RKO (cell line): ENCODE measurements at regions not wholly inside any gene's neighbourhood (a gene's known extent, or its start where the extent isn't known, plus 50 kb on each side); places are given as distances from the start of the nearest gene placed in this dataset.
"Not testable (repeated sequence)": the region's sequence is repeated elsewhere in the genome, so short reads cannot be mapped to it uniquely, and the experiment has no call there.

Experiments used
- DNase-seq: peaks from one replicate; pipeline ENCODE4 v3.0.0-alpha.2; 2016; ENCODE audit warnings: low spot score

GRCh38 chr9:85332487-85332886, 409.3 kb downstream of the AGTPBP1 start:
- peak; percentile 27 for DNase-seq

DNA sequence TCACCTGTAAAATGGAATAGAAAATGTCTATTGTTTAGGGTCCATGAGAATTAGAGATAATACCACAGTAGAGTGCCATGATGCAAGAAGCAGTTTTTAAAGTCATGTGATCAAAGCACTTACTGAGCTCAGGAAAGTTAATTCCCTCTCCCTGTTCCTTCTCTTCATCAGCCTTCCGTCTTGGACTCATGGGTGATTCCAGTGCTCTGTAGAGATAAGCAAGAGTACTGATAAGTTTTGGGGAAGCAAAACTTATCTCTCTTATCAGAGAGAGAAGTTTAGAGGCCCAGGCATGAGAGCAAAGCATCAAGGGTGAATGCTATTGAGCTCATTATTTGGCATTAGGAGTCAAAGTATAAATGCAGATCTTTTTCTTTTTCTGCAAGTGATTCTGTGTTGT, 410.1 kb downstream of the AGTPBP1 start:
- DNase-seq, result no peak

GRCh38 chr9:85322592-85322991, 419.2 kb downstream of the AGTPBP1 start:
- no peak for DNase-seq

DNA sequence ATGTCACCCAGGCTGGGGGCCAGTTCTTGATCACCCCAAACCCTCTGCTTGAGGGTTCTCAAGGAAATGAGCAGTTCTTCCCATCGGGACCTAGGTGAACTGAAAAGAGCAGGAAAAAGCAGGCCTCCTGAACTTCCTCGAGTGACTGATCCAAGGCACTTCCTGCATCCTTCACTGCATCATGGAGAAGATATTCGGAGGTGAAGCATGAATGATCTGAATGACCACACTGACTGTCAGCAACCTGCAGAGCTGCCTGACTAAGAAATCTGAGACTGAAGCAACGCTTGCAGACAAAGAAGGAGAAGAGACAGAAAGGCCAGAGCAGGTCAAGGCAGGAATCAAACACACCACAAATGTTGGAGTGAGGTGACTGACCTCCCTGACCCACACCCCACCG, 420.2 kb downstream of the AGTPBP1 start:
- DNase-seq, result no peak

GRCh38 chr9:85319936-85320656, 421.7 kb downstream of the AGTPBP1 start:
- no peak for DNase-seq

DNA sequence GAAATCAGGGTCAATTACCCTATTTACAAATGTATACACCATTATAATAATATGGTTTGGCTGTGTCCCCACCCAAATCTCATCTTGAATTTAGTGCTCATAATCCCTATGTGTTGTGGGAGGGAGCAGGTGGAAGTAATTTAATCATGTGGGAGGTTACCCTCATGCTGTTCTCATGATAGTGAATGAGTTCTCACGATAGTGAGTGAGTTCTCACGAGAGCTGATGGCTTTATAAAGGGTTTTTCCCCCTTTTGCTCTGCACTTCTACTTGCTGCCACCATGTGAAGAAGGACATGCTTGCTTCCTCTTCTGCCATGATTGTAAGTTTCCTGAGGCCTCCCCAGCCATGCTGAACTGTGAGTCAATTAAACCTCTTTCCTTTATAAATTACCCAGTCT, 426.2 kb downstream of the AGTPBP1 start:
- DNase-seq, result not testable (repeated sequence)

DNA sequence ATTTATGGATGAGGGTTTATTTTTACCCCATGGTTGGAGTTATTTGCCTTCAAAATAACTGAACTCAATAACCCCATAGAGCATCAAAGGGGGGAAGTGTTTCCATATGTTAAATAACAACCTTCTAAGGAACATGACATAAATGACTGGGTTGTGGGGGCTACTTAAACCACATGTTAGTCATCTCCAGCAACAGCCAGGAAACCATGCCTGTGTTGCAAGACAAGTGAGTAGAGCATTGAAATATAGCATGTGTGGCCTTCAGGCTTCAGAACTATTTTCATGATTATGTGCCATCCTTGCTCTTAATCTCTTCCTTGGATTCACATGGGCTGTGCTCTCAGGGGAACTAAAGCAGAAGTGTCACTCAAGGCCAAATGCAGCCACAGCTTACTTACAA, 431.2 kb downstream of the AGTPBP1 start:
- DNase-seq, result no peak

DNA sequence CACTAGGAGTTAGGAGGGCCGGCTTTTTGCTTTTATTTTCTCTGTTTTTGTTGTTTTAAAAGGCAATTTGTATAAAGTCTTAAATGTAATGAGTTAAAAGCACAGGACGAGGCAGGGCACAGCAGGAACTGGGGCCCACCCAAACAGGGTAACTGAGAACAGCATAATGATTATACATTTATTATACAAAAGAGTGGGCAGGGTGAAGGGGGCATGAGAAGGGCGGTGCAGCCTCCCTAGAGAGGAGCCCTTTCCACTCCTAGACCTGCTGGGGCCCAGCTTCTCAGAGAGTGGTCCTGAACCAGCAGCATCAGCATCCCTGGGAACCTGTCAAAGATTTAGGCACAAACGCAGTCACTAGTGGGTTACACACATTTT, 438.0 kb downstream of the AGTPBP1 start:
- DNase-seq, result no peak

DNA sequence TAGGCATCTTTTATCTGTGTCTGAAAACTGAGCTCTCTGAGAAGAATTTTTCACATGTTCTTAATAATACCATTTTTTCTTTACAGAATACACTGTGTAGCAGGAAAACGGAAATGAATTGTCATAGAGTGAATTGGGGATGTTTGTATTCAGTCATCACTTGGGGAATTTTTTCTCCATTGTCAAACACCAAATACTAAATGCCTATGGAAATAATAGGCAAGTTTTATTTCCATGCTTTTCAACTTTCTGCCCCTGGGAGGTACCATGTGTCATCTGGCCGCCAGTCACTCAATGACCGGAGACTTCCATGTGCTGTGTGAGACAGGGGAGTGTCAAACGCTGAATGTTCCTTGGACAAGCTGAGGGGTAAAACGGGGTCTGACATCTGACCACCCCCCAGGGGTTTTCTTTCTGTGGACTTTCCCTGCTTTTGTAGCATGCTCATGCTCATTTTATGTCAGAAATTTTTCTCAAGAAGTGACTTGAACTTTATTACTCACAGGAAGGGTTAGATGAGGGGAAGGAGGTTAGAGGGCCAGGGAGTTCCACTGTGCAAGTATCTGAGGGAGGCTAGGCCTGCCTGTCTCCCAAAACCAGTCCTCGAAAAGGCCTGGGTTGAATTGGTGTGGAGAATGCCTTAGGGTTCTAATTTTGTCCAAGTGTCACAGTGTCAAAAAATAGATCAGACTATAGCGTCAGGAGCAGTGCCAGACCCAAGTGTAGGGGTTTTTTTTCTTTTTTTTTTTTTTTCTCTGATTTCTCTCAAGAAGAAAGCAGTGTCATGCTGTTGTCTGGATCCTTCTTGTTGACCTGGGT, 438.6 kb downstream of the AGTPBP1 start:
- DNase-seq, result no peak

DNA sequence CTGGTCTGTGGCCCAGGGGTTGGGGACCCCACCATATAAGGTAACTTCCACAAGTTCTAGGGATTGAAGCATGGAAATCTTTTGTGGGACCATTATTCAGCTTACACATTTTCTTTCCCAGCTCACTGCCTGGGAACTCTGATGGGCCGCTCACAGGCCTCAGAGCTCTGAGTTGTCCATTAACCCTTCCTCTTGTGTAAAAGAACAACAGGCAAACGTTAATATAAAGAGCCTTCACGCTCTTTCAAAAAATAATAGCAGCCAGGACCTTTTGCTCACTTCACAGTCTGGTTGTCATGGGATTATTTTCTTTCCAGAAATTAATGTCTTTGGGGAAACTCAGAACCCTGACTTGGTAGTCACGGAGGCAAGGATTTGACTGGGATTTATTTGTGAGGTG, 443.3 kb downstream of the AGTPBP1 start:
- DNase-seq, result no peak

GRCh38 chr9:85295244-85295643, 446.5 kb downstream of the AGTPBP1 start:
- not testable (repeated sequence) for DNase-seq

GRCh38 chr9:85292261-85292660, 449.5 kb downstream of the AGTPBP1 start:
- no peak for DNase-seq

- DNase-seq, result no peak
Observed at GRCh38 chr9:85291266-85291665, 450.5 kb downstream of the AGTPBP1 start.

DNA sequence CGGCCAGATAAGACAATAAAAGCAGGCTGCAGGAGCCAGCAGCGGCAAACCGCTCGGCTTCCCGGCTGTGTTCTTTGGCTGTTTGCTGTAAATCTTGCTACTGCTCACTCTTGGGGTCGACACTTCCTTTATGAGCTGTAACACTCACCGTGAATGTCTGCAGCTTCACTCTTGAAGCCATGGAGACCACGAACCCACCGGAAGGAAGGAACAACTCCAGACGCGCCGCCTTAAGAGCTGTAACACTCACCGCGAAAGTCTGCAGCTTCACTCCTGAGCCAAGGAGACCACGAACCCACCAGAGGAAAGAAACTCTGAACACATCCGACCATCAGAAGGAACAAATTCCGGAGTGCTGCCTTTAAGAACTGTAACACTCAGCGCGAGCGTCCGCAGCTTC, 451.7 kb downstream of the AGTPBP1 start:
- no peak for DNase-seq

GRCh38 chr9:85289142-85289541, 452.6 kb downstream of the AGTPBP1 start:
- DNase-seq, result no peak

- DNase-seq, result no peak
Observed at GRCh38 chr9:85283421-85283820, 458.3 kb downstream of the AGTPBP1 start.

DNA sequence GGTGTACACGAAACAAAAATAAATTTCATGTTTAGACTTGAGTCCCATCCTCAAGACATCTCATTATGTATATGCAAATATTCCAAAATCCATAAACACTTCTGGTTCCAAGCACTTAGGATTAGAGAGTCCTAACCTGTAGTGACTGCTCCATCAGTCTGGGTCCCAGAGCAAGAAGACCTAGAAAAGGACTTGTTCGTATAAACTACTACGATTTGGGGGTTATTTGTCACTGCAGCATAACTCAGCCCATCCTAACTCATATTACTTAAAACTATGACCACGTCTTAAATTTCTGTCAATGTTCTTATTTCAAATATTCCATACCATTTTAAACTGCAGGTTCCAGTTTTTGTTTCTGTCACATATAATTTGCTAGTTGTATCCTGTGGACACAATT, 463.0 kb downstream of the AGTPBP1 start:
- no peak for DNase-seq

- no peak for DNase-seq
Observed at GRCh38 chr9:85276741-85277140, 465.0 kb downstream of the AGTPBP1 start.

- no peak for DNase-seq
Observed at GRCh38 chr9:85269811-85270210, 471.9 kb downstream of the AGTPBP1 start.

GRCh38 chr9:85268131-85268530, 473.6 kb downstream of the AGTPBP1 start:
- no peak for DNase-seq

DNA sequence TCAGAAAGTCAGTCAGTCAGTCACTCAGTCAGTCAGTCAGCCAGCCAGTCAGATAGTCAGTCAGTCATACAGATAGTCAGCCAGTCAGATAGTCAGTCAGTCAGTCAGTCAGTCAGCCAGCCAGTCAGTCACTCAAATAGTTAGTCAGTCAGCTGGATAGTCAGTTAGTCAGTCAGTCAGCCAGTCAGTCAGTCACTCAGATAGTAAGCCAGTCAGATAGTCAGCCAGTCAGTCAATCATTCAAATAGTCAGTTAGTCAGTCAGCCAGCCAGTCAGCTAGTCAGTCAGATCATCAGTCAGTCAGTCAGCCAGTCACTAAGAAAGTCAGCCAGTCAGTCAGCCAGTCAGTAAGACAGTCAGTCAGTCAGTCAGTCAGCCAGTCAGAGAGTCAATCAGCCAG, 477.1 kb downstream of the AGTPBP1 start:
- peak; percentile 56 for DNase-seq

- no peak for DNase-seq
Observed at GRCh38 chr9:85263288-85263687, 478.5 kb downstream of the AGTPBP1 start.

- DNase-seq, result no peak
Observed at GRCh38 chr9:85262333-85262732, 479.4 kb downstream of the AGTPBP1 start.
